Epithelial cell of proximal tubule (primary cell): ENCODE measurements at regions not wholly inside any gene's neighbourhood (a gene's known extent, or its start where the extent isn't known, plus 50 kb on each side); places are given as distances from the start of the nearest gene placed in this dataset.
"Not testable (repeated sequence)": the region's sequence is repeated elsewhere in the genome, so short reads cannot be mapped to it uniquely, and the experiment has no call there.

Experiments used
- DNase-seq: peaks from one replicate; pipeline ENCODE4 v3.0.0-alpha.2; 2011; ENCODE audit warnings: low read depth
- H3K4me3 ChIP-seq: 2 replicates; pipeline ENCODE4 v1.5.1; 2011; ENCODE audit warnings: low read depth, mild to moderate bottlenecking, low read length
- CTCF ChIP-seq: conservative IDR thresholded peaks from 2 replicates; pipeline ENCODE4 v1.5.1; 2012; ENCODE audit warnings: low read depth, mild to moderate bottlenecking, low read length

DNA sequence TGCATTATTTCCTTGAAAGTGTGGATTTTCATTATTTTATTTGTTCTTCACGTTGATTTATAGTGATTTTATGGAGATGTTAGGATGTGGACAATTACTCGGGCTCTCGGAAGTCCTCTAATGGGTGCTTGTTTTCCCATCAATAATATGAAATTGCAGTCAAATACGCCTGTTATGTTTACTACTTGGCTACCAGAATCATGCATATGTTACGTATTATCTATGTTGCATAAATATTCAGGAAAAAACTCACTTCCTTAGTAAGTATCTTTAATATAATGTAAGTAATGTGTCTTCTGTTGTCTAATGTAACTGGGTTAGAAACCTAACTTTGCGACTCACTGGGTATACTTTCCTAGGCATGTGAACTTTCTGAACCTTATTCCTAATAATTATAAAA lies 823.4 kb upstream of the CHORDC1 start:
- no peak for TF ChIP-seq CTCF
- no peak for DNase-seq
- H3K4me3 ChIP-seq, result no peak overlapping the region

DNA sequence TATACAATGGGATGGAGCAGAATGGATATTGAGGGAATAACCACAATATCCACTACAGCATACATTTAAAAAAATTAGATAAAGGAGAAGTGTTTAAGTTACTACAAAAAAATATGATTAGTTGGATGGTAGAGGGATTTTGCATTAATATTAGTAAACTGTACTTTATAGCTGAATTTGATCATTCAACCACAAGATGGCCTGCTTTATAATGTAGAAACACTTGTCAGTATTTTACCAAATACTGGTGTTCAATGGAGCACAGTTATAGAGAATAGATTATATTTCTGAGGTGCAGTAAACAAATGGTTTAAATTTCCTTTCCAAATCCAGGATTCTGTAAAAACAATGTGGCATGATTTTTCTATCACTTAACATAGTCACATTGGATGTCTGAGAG lies 818.8 kb upstream of the CHORDC1 start:
- H3K4me3 ChIP-seq, result no peak overlapping the region
- DNase-seq, result no peak
- no peak for TF ChIP-seq CTCF

DNA sequence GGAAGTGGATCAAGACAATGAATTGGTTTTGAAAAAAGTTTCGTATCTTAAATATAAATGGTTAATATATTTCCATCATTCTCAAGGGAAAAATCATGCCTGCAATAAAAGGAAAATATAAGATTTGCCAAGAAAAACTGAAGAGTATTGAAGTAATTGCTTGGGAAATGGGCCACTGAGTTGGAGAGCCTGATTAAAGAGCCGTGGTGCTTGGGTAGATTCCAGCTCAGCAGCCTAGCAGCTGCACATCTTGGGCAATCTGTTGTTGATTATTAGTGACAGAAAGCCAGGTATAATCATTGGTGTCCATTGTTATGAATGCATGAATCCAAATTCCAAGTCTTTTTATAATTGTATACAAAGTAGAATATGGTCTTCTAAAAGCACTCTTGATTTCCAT lies 800.9 kb upstream of the CHORDC1 start:
- TF ChIP-seq CTCF, result no peak
- no peak for DNase-seq

DNA sequence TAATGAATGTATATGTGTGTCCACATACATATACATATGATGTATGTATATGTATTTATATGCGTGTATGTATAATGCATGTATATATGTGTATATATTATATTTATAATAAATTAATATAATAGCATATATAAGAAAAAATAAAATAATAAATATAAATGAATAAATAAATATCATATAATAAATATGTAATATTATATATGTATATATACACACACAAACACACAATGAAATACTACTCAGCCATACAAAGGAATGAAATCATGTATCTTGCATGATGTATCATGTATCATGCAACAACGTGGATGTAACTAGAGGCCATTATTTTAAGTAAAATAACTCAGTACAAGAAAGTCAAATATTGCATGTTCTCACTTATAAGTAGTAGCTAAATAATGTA lies 788.7 kb upstream of the CHORDC1 start:
- TF ChIP-seq CTCF, result no peak
- no peak overlapping the region for H3K4me3 ChIP-seq
- no peak for DNase-seq

More for the DNA sequence above, 800.9 kb upstream of the CHORDC1 start:
- no peak overlapping the region for H3K4me3 ChIP-seq

GRCh38 chr11:91005458-91005857 lies 782.6 kb upstream of the CHORDC1 start:
- no peak for DNase-seq
- no peak for TF ChIP-seq CTCF
- H3K4me3 ChIP-seq, result no peak overlapping the region

GRCh38 chr11:90997241-90997640 lies 774.4 kb upstream of the CHORDC1 start:
- TF ChIP-seq CTCF, result no peak
- no peak for DNase-seq
- H3K4me3 ChIP-seq, result no peak overlapping the region

DNA sequence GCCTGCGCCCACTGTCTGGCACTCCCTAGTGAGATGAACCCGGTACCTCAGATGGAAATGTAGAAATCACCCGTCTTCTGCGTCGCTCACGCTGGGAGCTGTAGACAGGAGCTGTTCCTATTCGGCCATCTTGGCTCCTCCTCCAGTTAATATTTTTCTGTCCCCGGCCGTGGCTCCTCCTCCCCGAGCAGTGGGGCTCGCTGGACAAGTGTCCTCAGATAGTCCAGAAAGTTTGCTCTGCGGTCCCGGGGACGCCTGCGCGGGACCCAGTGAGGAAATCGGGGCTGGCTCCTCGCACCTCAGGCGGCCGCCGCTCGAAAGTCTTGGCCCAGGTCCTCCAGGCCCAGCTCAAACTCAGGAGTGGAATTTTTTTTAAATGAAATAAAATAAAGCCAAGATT lies 749.3 kb upstream of the CHORDC1 start:
- DNase-seq, H3K4me3 ChIP-seq: not testable (repeated sequence)

DNA sequence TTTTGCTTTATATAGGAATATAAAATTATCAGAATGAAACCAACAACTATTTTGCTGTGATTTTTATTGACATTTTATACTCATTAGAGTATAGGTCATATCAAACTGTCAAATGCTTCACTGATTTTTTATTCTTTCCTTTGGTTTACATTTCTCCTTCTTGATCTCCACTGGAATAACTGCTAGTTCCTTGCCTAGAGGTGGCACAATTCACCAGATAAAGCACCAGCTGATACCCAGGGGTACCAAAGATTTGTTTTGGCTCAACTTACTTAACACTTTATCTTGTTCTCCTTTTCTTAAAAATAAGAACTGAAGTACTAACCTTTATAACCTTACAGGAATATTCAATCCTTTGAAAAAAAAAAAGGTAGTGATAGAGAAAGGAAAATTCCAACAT lies 725.1 kb upstream of the CHORDC1 start:
- no peak for TF ChIP-seq CTCF
- no peak for DNase-seq
- H3K4me3 ChIP-seq, result no peak overlapping the region
